ENCODE measurements at regions not wholly inside any gene's neighbourhood (a gene's known extent, or its start where the extent isn't known, plus 50 kb on each side); places are given as distances from the start of the nearest gene placed in this dataset.

DNA sequence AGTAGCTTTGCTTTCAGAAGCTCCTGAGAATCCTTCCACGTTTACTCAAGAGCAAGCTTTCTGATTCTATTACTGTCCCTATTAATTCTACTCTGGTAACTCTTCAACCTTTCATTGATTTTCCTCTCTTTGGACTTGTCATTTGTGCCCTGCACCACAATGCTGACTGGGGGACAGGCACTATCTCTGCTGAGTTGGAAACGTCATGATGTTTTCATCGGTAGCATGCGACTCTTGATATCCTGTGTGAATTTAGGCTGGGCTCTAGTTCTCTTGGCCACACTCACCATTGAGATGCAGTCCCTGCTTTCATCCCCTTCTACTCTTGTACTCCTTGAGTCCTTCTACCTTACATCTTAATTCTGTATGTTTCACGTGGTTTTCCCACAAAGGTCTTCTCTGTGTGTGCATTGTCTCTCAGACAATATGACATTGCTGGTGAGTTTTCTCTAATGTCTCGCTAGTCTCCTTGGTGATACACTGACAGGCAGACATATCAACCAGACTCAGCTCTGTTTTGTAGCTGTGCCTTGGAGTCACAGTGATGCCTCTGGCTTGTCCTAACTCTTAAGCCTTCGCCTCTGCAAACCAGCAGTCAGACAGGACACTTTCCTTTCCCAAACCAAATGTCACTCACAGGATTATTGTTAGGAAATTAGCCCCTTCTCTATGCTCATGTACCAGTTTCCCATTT, 223.6 kb upstream of the ADGRL2 start:
- no peak for DNase-seq (ENCODE audit: low read depth, low spot score)

DNA sequence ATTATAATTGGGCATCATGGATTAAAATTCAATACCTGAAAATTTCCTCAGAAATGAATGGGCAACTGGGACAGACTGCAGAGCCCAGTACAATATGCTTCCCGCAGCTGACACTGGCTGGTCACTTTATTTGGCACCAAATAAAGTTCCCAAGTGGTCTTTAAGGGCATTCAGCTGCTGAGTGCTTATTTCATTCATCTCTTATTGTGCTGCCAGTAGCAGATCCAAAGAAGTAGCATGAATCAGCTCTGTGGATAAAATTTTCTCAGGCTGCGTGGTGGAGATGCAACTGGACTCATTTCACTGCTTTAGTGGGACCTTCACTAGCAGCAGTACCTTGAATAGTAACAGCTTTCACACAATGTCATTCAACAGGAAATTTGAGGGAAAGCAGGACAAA, 226.3 kb upstream of the ADGRL2 start:
- no peak for DNase-seq (ENCODE audit: low read depth, low spot score)

DNA sequence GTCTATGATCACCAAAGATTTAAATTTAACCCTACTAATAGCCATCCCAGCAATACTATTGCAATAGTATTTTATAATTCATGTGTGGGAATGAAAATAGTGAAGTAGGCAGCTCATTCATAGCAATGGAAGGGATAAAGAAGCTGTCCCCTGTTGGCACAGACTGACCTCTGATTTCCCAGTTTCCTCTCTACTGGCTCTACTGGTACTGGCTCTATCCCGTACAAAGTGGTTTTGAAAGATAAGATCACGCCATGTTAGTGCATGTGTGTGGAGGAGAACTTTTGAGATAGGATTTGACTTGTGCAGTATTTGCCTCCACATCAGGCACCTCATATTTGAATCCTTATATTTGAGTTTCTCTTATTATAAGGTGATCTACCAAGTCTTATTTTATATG, 227.3 kb upstream of the ADGRL2 start:
- no peak for DNase-seq (ENCODE audit: low read depth, low spot score)

DNA sequence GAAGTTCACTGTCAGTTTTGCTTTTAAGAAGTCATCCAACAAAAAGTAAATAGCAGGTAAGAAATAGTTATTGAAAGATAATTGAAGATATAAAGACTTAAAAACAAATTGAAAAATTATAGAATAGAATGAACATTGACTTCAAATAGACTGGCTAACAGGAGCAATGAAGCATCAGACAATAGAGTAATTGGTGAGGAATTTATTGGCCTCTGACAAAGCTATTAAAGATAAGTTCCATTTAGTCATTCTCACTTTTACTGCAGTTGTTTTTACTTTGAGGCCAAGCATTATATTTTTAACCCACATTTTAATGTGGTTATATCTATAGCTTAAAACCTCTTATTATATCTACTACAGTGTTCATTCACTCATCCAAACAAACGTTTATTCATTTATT, 228.8 kb upstream of the ADGRL2 start:
- DNase-seq (ENCODE audit: low read depth, low spot score) = no peak

DNA sequence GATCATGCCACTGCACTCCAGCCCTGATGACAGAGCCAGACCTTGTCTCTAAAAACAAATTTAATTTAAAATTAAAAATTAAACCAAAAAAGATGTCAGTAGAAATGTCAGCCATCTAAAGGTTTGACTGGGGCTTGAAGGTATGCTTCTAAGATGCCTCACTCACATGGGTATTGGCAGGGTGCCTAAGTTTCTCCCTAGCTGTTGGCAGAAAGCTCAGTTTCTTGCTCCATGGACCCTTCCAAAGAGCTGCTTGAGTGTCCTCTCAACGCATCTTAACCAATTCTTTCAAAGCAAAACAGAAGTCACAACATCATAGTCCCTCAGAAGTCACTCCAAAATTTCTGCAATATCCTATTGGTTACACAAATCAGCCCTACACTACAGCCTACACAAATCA, 231.0 kb upstream of the ADGRL2 start:
- DNase-seq (ENCODE audit: low read depth, low spot score) = no peak

DNA sequence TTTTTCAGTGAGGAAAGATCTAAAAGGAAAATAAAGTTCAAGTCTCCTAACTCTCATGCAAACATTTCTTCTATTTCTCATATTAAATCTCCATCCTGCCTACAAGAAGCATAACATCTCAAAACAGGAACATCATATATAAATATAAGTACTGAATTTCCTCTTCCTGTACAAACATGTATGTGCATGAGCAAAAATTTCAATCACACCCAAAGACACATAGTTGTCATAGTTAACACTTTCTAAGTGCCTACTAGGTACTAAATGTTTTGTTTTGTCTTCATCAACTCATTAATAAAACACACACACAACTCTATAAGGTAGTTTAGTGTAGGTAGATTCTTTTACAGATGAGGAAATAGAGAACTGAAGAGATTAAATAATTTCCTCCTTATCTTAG, 237.1 kb upstream of the ADGRL2 start:
- no peak for DNase-seq (ENCODE audit: low read depth, low spot score)

DNA sequence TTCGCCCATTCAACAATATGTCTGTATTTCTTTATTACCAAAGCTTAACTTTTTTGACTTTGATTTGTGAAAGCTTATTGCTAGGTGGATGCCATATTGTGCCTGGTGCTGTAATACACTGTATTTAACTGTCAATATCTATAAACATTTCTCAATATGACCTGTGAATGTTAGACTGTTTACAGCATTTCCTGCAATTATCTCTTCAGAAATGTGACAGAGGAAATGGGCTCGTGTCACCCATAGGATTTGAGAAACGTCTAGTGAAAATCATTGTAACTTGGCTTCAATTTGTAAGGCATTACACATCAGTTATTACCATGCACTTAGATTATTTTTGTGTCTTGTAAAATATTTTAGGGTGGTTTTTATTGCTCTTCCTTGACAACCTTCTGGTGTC, 237.8 kb upstream of the ADGRL2 start:
- no peak for DNase-seq (ENCODE audit: low read depth, low spot score)

DNA sequence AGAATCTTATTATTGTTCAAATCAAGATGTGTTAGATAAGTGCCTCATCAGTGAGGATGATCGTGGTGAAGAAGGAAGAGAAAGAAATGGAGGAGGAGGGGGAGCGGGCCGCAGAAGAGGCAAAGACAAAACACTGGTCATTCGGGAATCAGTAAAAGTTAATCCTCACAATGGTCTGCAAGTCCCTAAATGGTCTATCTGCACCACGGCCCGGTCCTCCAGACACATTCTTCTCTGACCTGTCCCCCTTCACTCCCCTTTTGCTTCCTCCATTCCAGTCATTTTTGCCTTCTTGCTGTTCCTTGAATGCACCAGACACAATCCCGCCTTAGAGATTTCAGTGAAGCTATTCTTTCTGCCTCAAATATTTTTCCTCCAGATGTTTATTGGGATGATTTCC, 240.1 kb upstream of the ADGRL2 start:
- DNase-seq (ENCODE audit: low read depth, low spot score) = peak; percentile 49

DNA sequence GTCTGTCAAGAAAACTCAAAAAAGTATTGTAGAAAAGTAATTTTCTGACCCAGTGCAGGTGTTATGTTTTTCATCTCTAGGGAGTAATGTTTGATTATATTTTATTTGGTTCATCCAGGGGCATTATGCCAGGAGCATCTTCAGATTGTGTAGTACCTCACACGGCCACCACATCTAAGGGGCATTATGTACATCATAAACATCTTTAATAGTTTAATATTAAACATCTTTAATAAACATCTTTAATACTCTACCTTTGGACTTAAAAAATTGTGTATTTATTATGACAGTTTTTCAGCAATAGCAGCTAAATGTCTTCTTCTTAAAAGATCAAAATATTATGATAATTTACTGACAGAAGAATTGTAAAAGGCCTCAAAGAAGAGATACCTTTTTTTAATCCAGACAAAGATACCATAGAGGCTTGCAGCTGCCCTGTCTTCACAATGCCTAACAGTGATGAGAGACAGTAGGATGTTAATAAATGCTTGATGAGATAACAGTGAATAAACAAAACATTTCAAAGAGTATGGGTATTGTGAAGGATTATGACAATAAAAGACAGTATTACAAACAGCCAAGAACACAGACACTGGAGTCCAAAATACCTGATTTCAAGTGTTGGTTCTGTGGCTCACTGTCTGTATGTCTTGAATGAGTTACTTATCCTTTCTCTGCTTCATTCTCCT, 240.9 kb upstream of the ADGRL2 start:
- no peak for DNase-seq (ENCODE audit: low read depth, low spot score)

DNA sequence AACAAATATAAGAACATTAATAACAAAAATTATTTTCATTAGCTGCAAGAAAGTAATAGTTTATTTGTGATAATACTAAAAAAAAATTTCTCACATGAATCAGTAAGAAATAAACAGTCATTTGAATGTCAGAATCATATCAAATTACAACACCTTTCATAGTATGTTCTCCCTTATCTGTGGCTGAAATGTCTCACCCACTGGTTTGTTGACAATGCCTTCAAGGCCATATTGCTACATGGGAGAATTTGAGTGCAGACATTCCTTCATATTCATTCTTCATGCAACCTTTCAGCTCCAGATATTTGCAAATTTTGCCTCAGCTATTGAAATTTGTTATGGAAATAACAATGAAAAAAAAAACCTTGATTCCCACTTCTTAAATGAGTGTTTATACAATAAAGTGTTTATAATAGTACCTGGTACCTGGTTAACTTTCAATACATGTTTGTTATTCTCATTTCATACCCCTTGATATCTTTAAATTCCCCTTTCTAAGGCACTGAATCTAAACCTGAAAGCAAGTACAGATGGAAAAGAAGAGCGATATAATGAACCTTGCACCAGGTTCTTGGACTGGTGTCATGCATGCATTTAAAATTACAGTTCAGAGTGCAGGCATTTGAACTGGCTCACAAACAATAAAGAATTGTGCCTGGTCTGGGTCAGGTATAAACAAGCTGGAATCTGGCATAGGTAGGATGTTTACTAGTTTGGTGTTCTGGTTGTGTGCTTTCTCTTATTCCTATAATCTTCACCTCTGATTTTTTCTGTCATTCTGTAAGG, 242.2 kb upstream of the ADGRL2 start:
- no peak for DNase-seq (ENCODE audit: low read depth, low spot score)

DNA sequence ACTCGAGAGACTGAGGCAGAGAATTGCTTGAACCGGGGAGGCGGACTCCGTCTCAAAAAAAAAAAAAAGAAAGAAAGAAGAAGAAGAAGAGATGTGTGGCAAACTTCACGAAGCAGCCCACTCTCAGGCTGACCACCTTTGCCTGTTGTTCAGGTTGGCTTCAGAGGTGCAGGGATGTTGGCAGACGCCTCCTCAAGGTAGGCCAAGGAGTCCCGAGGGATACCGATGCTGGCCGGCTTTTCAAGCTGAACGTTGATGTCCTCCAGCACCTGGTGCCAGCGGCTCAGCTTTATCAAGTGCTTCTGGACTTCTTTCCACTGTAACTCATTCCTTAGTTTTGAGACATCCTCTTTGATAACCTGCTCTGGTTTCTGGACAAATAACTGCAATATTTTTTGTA, 243.8 kb upstream of the ADGRL2 start:
- no peak for DNase-seq (ENCODE audit: low read depth, low spot score)

DNA sequence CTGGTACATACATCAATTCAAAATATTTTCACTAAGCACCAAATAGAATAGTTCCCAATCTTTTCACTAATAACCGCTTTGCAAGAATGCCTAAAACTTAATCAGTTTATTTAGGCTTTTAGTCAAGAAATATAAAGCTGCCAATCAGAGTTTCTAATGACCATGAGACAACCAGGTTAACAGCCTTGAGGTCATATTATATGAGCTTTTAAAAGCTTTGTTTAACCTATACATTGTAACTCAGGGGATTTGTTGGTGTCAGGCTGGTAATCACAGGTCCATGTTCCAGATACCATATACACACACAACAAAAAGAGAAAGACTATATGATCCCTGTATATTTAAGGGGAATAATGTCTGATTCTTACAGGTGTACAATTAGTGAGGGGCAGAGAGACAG, 246.2 kb upstream of the ADGRL2 start:
- no peak for DNase-seq (ENCODE audit: low read depth, low spot score)

DNA sequence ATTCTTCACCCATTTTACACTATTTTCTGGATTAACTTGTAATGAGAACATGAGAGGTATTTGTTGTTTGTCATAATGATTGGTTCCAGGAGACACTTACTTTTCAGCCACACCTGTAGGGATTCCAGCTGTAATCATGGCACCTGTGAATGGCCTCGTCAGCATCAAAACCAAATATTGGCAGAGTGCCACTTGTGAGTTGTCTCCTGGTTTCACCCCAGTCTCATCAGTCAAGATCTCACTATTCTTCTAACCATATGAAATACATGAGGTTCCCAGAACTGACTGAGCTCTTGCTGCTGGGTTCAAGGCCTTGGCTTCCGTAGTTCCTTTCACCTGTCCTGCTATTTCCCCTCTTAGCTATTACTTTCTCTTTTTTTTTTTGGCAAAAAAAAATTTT, 246.6 kb upstream of the ADGRL2 start:
- no peak for DNase-seq (ENCODE audit: low read depth, low spot score)

DNA sequence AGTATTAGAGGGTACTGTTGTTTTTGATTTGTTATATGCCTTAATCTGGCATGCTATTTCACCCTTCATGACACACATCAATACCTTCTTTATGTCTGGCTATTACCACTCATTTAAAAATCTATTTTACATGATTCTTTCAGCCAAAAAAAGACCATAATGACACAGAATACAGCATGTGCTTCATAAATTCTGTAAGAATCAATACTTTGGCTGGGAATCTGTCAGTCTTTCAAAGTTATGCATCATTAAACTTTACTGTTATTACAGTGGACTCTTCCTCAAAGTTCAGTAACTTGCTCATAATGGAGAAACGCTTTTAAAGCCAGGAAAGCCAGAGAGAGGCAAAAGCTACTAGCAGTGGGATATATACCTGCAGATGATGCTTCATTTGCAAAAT, 247.2 kb upstream of the ADGRL2 start:
- no peak for DNase-seq (ENCODE audit: low read depth, low spot score)

DNA sequence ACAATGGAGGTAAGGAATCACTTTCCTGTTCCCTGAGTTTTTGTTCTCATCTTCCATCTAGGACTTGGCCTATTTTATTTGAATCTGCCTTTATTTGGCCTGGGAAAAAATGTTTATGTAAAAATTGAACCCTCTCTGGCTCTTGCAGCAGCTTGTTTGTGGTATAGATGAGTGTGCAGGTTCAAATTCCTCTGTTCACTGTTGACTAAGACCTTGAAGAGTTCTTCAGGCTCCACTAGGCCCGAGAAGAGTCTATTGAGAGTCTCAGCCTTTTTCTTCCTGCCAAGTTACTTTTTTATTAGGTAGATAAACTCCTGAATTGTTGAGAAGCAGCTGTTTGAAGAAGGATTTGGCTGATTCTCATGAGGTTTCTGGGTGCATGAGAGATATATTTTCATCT, 248.8 kb upstream of the ADGRL2 start:
- no peak for DNase-seq (ENCODE audit: low read depth, low spot score)

DNA sequence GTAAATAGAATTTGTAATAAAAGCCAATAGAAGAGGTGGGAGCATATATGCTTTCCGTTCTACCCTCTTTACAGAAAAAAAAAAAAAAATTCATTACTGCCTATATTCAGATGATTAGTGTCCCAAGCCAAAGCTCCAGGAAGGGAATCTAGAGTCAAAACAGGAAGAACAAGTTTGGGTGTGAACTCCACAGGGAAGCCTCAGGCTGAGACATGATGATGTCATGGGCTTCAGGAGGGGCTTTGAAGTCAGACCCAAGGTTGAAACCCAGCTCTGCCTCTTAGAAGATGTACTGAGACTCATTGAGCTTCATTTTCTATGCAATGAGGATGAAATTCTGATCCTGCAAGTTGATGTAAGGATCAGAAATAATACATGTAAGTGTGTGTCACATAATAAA, 250.0 kb upstream of the ADGRL2 start:
- DNase-seq (ENCODE audit: low read depth, low spot score) = peak; percentile 88

DNA sequence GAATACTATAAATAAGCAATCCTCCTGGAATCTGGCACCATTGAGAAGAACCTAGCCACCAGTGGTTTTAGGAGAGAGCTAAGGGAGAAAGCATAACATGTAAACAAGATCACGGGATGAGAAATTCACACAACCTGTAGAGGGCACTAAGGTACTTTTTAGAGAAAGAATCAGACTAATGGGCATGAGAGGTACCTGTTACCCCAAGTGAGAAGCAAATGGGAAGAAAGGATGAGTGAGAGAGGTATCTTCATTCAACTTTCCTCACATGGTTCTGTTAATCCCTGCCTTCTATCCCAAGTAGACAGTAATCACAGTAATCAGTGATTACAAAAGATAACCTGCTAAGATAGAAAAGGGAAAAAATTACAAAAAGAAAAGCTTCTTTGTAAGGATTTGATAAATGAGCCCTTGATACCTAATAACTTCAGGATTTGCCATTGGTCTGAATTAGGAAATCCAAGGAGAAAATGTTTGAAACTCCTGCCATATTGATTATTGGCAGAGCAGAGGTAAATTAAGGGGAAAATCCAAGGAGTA, 251.1 kb upstream of the ADGRL2 start:
- peak; percentile 23 for DNase-seq (ENCODE audit: low read depth, low spot score)

DNA sequence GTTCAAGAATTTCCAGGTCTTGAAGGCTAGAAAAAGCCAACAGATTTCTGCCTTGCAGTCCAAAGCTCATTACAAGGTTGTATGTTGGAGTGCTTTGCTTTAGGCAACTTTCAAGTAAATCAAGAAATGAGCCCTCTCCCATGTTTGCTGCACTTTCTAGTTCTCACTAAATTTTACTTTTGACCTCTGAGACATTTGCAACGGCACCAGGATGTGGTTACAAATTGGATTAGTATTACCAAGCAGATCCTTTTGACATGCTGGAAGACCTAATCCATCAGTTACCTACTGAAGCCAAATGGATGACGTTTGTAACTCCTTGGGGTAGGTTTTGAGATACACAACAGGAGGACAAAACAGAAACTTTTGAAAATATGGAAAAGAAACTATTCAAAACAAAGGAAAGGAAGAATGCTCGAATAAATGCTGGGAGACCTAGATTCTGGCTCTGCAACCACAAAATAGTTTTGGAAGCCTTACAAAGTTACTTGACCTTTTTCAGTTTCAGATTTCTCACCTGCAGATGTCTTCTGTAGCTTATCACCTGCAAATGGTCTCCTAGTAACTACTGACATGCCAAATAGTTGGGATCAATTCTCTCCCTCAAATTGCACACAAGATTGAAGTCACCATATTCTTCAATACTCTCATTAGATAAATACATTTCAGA, 251.7 kb upstream of the ADGRL2 start:
- no peak for DNase-seq (ENCODE audit: low read depth, low spot score)

DNA sequence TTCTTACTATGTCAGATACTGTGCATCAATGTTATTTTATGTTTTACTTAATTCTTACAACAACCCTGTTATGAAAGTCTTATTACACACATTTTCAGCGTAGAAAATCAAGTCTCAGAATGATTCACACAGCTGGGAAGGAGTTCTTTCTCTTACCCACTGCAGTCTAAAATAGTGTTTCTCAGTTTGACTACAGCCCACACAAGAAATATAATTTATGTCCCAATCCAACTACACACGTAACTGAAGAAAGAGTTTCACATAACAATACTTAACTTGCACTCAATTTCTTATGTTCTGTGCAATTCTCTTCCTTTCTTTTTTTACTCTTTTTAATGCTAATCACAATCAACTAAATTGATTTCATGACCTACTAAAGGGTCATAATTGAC, 252.8 kb upstream of the ADGRL2 start:
- DNase-seq (ENCODE audit: low read depth, low spot score) = no peak

DNA sequence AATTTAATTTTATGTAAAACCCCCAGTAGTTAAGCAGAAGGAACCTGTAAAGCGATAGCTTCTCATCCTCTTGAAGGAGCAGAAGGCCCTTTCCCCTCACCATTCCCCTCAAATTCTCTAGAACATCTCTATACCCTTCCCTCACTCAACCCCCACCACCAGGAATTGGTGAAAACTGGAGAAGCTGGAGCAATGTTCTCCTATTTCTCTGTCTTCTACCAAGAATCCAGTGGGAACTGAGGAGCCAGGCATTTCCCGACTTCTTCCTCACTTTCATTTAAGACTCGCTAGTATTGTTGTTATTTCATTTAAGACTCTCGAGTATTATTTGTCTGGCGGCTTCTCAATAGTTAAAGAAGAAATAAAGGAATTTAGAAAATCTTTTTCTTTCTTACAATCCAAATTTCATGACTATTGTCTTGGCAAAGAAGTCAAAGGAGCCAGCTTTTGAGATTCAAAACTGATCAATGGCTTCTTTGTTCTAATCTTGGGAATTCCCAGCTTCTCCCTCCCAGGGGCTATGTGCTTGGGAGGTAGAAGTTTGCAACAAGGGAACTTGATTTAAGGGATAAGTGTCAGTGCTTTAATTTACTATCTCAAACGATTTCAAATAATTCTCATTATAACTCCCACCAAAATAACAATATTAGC, 253.3 kb upstream of the ADGRL2 start:
- peak; percentile 52 for DNase-seq (ENCODE audit: low read depth, low spot score)

DNA sequence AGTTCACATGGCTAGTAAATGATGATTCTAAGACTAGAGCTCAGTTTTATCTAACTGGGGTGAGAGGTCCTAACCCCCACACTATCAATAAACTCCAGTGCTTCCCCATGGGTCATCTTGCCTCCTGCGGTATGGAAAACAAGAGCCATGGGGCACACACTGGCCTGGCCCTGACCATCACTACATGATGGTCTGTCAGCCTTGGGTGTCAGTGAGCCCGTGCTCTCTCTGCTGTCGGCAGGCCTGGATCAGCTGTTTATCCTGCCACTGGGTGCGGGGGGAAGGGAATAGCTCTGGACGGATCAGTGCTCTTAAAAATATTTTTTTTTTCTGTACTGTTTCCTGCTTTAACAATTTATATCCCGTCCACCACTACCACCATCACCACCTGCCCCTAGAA, 255.0 kb upstream of the ADGRL2 start:
- DNase-seq (ENCODE audit: low read depth, low spot score) = peak; percentile 69

DNA sequence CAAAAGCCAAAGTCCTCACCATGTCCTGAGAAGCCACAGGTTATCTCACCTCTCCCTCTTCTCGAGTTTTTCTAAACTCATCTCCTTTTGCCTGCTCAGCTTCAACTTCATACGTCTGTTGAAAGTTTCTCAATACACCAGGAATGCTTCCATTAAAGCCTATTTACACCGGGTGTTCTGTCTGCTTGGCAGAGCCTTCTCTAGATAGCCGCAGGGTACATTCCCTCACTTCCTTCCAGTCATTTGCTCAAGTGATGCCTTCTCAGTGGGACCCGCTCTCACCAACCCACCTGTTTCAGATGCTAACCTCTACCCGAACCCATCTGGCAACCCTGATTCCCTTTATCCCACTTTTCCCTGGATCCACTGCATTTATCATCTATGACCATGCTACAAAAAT, 257.0 kb upstream of the ADGRL2 start:
- DNase-seq (ENCODE audit: low read depth, low spot score) = peak; percentile 57

Data from ELF-1 (cell line).